Smooth muscle cell (in vitro differentiated cells): ENCODE measurements at regions not wholly inside any gene's neighbourhood (a gene's known extent, or its start where the extent isn't known, plus 50 kb on each side); places are given as distances from the start of the nearest gene placed in this dataset.

Source experiments
- DNase-seq: peaks from one replicate; lab custom pipeline; 2025; ENCODE audit not compliant: unreplicated experiment; lab: John Stamatoyannopoulos, UW
- H2AFZ ChIP-seq: fragments of 200-600 bp; sonication (generic); 2 replicates; pipeline ENCODE4 v1.6.0; 2016; ENCODE audit warnings: antibody characterized with exemption, low read depth, mild to moderate bottlenecking
- H3F3A ChIP-seq: fragments of 200-600 bp; sonication (generic); 2 replicates; pipeline ENCODE4 v1.6.0; 2017; ENCODE audit warnings: antibody characterized with exemption, low read depth
- H3K27ac ChIP-seq: fragments of 200-600 bp; sonication (generic); 2 replicates; pipeline ENCODE4 v1.5.1; 2016; ENCODE audit warnings: low read depth, mild to moderate bottlenecking
- H3K27me3 ChIP-seq: fragments of 200-600 bp; sonication (generic); 2 replicates; pipeline ENCODE4 v1.6.1; 2016; ENCODE audit warnings: low read depth, mild to moderate bottlenecking
- H3K36me3 ChIP-seq: fragments of 200-600 bp; sonication (generic); 2 replicates; pipeline ENCODE4 v1.5.1; 2016; ENCODE audit warnings: low read depth
- H3K4me1 ChIP-seq: fragments of 200-600 bp; sonication (generic); 2 replicates; pipeline ENCODE4 v1.5.1; 2016; ENCODE audit warnings: low read depth
- H3K4me2 ChIP-seq: fragments of 200-600 bp; sonication (generic); 2 replicates; pipeline ENCODE4 v1.6.0; 2016; ENCODE audit warnings: mild to moderate bottlenecking
- H3K4me3 ChIP-seq: fragments of 200-600 bp; sonication (generic); 2 replicates; pipeline ENCODE4 v1.5.1; 2016; ENCODE audit warnings: mild to moderate bottlenecking
- H3K79me2 ChIP-seq: fragments of 200-600 bp; sonication (generic); 2 replicates; pipeline ENCODE4 v1.6.0; 2016; ENCODE audit warnings: low read depth, mild to moderate bottlenecking
- H3K9ac ChIP-seq: fragments of 200-600 bp; sonication (generic); 2 replicates; pipeline ENCODE4 v1.6.0; 2016; ENCODE audit warnings: low read depth
- H3K9me3 ChIP-seq: fragments of 200-600 bp; sonication (generic); replicated peaks from 2 replicates; pipeline ENCODE4 v1.5.1; 2016; ENCODE audit warnings: low read depth
- H4K20me1 ChIP-seq: fragments of 200-600 bp; sonication (generic); 2 replicates; pipeline ENCODE4 v1.6.0; 2016; ENCODE audit warnings: low read depth
- WGBS: methylation state at CpG from one replicate; pipeline ENCODE4 v1.1.7; 2016; ENCODE audit warnings: low lambda C conversion rate; 5-methylcytosine and 5-hydroxymethylcytosine counted together
- TF ChIP-seq, protein P1 (sequence below): fragments of 200-600 bp; sonication (generic); IDR thresholded peaks from 2 replicates; pipeline ENCODE4 v1.5.1; 2017; ENCODE audit warnings: borderline replicate concordance, mild to moderate bottlenecking, antibody characterized with exemption; ENCODE audit not compliant: insufficient read depth, poor library complexity, severe bottlenecking

DNA sequence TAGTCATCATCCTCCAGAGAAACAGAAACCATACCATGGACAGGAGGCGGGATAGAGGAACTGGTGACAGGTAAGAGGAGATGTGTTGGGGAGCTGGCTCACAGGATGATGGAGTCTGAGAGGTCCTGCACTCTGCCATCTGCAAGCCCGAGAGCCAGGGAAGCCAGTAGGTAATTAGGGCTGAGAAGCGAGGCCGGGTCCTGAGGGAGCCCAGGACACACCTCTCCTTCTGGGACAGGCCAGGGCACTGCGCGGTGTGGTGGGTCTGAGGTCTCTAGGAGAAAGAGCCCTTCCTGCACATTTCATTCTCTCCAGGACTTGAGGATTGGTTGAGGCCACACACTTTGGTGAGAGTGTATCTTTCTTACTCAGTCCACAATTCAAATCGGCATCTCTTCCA, 415.5 kb downstream of the GLRX3 start:
- H3K36me3 ChIP-seq = no peaks in the 10 kb centered on the region
- no peak for DNase-seq
- no peaks in the 10 kb centered on the region for H3K9me3 ChIP-seq
- H3K4me2 ChIP-seq = no peak overlapping the region
- no peaks in the 10 kb centered on the region for H3K27me3 ChIP-seq
- H3K27ac ChIP-seq = no peak overlapping the region
- H2AFZ ChIP-seq = no peak overlapping the region
- H3F3A ChIP-seq = no peaks in the 10 kb centered on the region
- no peaks in the 10 kb centered on the region for H4K20me1 ChIP-seq
- 90% methylated on average over 7 of the region's 7 CpGs for WGBS
- no peak overlapping the region for H3K9ac ChIP-seq
- H3K4me1 ChIP-seq = no peaks in the 10 kb centered on the region
- no peaks in the 10 kb centered on the region for H3K79me2 ChIP-seq
- TF ChIP-seq, protein P1, sequence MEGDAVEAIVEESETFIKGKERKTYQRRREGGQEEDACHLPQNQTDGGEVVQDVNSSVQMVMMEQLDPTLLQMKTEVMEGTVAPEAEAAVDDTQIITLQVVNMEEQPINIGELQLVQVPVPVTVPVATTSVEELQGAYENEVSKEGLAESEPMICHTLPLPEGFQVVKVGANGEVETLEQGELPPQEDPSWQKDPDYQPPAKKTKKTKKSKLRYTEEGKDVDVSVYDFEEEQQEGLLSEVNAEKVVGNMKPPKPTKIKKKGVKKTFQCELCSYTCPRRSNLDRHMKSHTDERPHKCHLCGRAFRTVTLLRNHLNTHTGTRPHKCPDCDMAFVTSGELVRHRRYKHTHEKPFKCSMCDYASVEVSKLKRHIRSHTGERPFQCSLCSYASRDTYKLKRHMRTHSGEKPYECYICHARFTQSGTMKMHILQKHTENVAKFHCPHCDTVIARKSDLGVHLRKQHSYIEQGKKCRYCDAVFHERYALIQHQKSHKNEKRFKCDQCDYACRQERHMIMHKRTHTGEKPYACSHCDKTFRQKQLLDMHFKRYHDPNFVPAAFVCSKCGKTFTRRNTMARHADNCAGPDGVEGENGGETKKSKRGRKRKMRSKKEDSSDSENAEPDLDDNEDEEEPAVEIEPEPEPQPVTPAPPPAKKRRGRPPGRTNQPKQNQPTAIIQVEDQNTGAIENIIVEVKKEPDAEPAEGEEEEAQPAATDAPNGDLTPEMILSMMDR = no peak
- H3K4me3 ChIP-seq = no peak overlapping the region

DNA sequence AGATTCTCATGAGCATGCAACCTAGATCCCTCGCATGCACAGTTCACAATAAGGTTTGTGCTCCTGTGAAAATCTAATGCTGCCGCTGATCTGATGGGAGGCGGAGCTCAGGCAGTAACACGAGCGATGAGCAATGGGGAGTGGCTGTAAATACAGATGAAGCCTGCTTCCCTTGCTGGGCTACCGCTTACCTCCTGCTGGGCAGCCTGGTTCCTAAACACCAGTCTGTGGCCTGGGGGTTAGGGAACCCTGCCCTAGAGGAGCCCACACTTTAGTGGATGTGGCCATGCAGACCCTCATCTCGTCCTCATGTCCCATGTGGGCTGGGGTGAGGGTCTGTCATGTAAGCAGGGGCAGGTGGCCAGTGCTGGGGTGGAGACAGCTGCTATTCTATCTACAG, 417.6 kb downstream of the GLRX3 start:
- Histone ChIP-seq H3K9me3 (no peaks in the 10 kb centered on the region), H4K20me1 (no peaks in the 10 kb centered on the region), H2AFZ (no peak overlapping the region), H3K4me2 (no peak overlapping the region), H3K27ac (no peak overlapping the region), H3K27me3 (no peaks in the 10 kb centered on the region), H3K4me1 (no peaks in the 10 kb centered on the region), H3K9ac (no peak overlapping the region), H3K36me3 (no peaks in the 10 kb centered on the region), H3K4me3 (no peak overlapping the region), H3K79me2 (no peaks in the 10 kb centered on the region), H3F3A (no peaks in the 10 kb centered on the region)
- TF ChIP-seq, protein P1 = no peak
- WGBS = 72% methylated on average over 7 of the region's 7 CpGs
- no peak for DNase-seq

DNA sequence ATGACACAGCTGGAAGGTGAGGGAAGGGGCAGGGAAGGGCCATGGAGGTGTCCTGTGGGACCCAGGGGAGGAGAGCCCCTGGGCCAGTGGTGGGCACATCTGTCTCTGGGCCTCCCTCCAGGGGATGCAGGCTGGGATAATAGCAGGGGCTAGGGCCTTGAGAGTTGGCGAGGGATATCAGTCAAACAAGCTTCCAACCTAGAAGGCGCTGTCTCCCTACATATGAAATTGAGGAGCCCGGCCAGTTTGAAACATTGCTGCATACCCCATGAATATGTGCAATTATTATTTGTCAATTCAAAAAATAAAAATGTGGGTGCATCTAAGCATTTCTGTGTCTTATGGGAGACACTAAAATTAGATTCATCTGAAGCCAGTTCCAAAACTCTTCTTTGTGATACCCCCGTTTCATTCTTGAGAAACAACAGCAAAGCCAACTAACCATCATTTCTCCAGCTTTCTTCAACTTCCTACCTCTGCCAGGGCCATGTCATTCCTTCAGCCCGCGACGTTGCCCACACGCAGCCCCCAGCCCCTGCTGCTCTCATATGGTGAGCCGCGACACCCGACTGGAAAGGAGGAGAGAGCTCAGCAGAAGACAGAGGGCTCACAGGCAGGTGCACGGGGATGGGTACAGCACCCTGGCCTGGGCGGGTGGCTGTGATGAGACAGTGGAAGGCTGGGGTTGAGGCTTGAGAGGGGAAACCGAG, 418.7 kb downstream of the GLRX3 start:
- no peaks in the 10 kb centered on the region for H3F3A ChIP-seq
- H3K9me3 ChIP-seq = no peaks in the 10 kb centered on the region
- H4K20me1 ChIP-seq = no peaks in the 10 kb centered on the region
- no peak overlapping the region for H3K4me2 ChIP-seq
- no peaks in the 10 kb centered on the region for H3K4me1 ChIP-seq
- DNase-seq = no peak
- no peaks in the 10 kb centered on the region for H3K36me3 ChIP-seq
- no peak overlapping the region for H3K4me3 ChIP-seq
- no peaks in the 10 kb centered on the region for H3K79me2 ChIP-seq
- 93% methylated on average over 14 of the region's 14 CpGs for WGBS
- H2AFZ ChIP-seq = no peak overlapping the region
- H3K27ac ChIP-seq = no peak overlapping the region
- H3K9ac ChIP-seq = no peak overlapping the region
- TF ChIP-seq, protein P1 = no peak
- H3K27me3 ChIP-seq = no peaks in the 10 kb centered on the region

DNA sequence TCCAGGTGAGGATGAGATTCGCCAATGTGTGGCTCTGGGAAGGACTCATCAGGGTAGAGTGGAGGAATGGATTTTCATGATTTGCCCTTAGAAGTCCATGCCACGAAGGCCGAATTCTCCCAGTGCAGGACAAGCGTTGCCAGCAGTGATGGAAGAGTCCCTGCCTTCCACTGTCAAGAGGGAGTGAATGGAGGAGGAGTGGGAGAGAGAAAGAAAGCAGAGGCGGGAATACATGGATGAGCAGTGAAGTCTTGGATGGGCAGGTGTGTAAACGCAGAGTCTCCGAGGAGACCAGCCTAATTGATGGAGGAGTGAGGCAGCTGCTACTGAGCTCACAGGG, 419.2 kb downstream of the GLRX3 start:
- Histone ChIP-seq H3K36me3 (no peaks in the 10 kb centered on the region), H2AFZ (no peak overlapping the region), H4K20me1 (no peaks in the 10 kb centered on the region), H3K4me1 (no peaks in the 10 kb centered on the region), H3K9me3 (no peaks in the 10 kb centered on the region), H3F3A (no peaks in the 10 kb centered on the region), H3K27me3 (no peaks in the 10 kb centered on the region), H3K9ac (no peak overlapping the region), H3K27ac (no peak overlapping the region), H3K4me2 (no peak overlapping the region), H3K4me3 (no peak overlapping the region), H3K79me2 (no peaks in the 10 kb centered on the region)
- TF ChIP-seq, protein P1 = no peak
- no peak for DNase-seq
- 90% methylated on average over 7 of the region's 7 CpGs for WGBS
